ENCODE measurements at regions not wholly inside any gene's neighbourhood (a gene's known extent, or its start where the extent isn't known, plus 50 kb on each side); places are given as distances from the start of the nearest gene placed in this dataset.

- H3K4me3 ChIP-seq (ENCODE audit: low read depth, low read length): no peak overlapping the region
Observed at GRCh38 chr5:174599992-174600391, 124.4 kb upstream of the MSX2 start.

GRCh38 chr5:174601946-174602345, 122.4 kb upstream of the MSX2 start:
- H3K4me3 ChIP-seq (ENCODE audit: low read depth, low read length): no peak overlapping the region
- TF ChIP-seq, protein P1, sequence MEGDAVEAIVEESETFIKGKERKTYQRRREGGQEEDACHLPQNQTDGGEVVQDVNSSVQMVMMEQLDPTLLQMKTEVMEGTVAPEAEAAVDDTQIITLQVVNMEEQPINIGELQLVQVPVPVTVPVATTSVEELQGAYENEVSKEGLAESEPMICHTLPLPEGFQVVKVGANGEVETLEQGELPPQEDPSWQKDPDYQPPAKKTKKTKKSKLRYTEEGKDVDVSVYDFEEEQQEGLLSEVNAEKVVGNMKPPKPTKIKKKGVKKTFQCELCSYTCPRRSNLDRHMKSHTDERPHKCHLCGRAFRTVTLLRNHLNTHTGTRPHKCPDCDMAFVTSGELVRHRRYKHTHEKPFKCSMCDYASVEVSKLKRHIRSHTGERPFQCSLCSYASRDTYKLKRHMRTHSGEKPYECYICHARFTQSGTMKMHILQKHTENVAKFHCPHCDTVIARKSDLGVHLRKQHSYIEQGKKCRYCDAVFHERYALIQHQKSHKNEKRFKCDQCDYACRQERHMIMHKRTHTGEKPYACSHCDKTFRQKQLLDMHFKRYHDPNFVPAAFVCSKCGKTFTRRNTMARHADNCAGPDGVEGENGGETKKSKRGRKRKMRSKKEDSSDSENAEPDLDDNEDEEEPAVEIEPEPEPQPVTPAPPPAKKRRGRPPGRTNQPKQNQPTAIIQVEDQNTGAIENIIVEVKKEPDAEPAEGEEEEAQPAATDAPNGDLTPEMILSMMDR (IDR thresholded peaks at IDR 0.05; ENCODE audit: borderline replicate concordance, insufficient read depth, low read depth, low read length): no peak

More at GRCh38 chr5:174599992-174600391, 124.4 kb upstream of the MSX2 start:
- TF ChIP-seq, protein P1 (IDR thresholded peaks at IDR 0.05; ENCODE audit: borderline replicate concordance, insufficient read depth, low read depth, low read length): no peak

- TF ChIP-seq, protein P1 (IDR thresholded peaks at IDR 0.05; ENCODE audit: borderline replicate concordance, insufficient read depth, low read depth, low read length): no peak
- no peak overlapping the region for H3K4me3 ChIP-seq (ENCODE audit: low read depth, low read length)
Observed at GRCh38 chr5:174606153-174606552, 118.2 kb upstream of the MSX2 start.

DNA sequence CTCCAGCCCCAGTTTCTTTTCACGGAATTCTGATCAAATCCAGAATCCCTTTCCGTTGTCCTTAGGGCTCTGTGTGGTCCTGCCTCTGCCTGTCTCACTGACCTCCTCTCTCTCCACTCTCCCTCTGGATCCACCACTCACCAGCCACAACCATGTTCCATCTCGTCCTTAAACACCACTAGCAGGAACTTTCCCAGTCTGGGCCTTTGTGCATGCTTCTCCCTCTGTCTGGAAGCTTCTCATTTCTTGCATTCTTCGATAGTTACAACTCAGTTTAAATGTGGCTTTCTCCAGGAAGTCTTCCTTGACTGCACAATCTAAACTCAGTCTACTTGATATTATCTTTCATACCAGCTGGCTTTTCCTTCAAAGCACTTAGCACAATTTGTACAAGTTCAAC, 117.7 kb upstream of the MSX2 start:
- TF ChIP-seq, protein P1 (IDR thresholded peaks at IDR 0.05; ENCODE audit: borderline replicate concordance, insufficient read depth, low read depth, low read length): no peak
- H3K4me3 ChIP-seq (ENCODE audit: low read depth, low read length): no peak overlapping the region

DNA sequence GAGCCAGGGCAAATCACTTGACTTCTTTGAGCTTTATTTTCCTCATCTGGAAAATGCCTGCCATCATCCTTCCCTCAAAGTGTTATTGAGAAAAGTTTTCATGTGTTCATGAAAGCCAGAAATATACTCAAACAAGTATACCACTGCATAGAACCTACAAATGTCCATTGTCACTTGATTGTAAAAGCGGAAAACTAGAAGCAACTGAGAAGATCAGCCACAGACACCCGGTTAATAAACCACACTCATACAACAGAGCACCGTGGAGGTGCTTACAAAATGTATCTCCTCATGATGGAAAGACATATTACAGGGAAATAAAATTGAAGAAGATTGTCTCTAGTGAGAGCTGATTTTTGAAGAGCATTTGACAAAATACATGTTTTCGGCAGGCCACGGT, 117.2 kb upstream of the MSX2 start:
- TF ChIP-seq, protein P1 (IDR thresholded peaks at IDR 0.05; ENCODE audit: borderline replicate concordance, insufficient read depth, low read depth, low read length): no peak

DNA sequence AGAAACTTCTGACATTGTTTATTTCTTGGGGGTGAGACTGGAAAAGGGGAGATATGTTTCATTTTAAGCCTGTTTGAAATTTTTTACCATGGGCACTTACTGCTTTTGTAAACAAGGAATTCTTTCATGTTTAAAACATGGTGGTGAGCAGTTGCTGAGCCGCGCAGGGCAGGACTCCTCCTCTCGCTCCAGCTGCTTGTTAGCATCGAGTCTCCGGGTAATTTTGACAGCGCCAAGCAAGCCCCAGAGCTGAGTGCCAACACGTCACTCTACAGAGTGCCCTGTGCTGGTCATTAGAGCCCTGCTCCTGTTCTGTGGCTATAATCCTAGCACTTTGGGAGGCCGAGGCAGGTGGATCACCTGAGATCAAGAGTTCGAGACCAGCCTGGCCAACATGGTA, 116.5 kb upstream of the MSX2 start:
- TF ChIP-seq, protein P1 (IDR thresholded peaks at IDR 0.05; ENCODE audit: borderline replicate concordance, insufficient read depth, low read depth, low read length): no peak
- no peak overlapping the region for H3K4me3 ChIP-seq (ENCODE audit: low read depth, low read length)

More for the DNA sequence above, 117.2 kb upstream of the MSX2 start:
- no peak overlapping the region for H3K4me3 ChIP-seq (ENCODE audit: low read depth, low read length)

GRCh38 chr5:174608631-174609097, 115.7 kb upstream of the MSX2 start:
- TF ChIP-seq, protein P1 (IDR thresholded peaks at IDR 0.05; ENCODE audit: borderline replicate concordance, insufficient read depth, low read depth, low read length): no peak
- no peak overlapping the region for H3K4me3 ChIP-seq (ENCODE audit: low read depth, low read length)
